Nephron (organoid): ENCODE measurements at regions not wholly inside any gene's neighbourhood (a gene's known extent, or its start where the extent isn't known, plus 50 kb on each side); places are given as distances from the start of the nearest gene placed in this dataset.
"Not testable (repeated sequence)": the region's sequence is repeated elsewhere in the genome, so short reads cannot be mapped to it uniquely, and the experiment has no call there.

Source experiments
- H3K27ac Mint-ChIP-seq, 3 experiments: 2 replicates each; pipeline ENCODE4 v1.8.0; 2020; ENCODE audit warnings: mixed read lengths in 3 of 3, mild to moderate bottlenecking in 2 of 3, moderate library complexity in 1 of 3
- H3K27me3 Mint-ChIP-seq: 2 replicates; pipeline ENCODE4 v1.8.0; 2021; ENCODE audit warnings: low read depth, mild to moderate bottlenecking, moderate library complexity, mixed read lengths
- H3K36me3 Mint-ChIP-seq: 2 replicates; pipeline ENCODE4 v1.8.0; 2020; ENCODE audit warnings: low read depth, mixed read lengths
- H3K4me1 Mint-ChIP-seq: 2 replicates; pipeline ENCODE4 v1.8.0; 2020; ENCODE audit warnings: mixed read lengths
- H3K4me3 Mint-ChIP-seq, 3 experiments: 2 replicates each; pipeline ENCODE4 v1.8.0; 2020; ENCODE audit warnings: mild to moderate bottlenecking in 3 of 3, mixed read lengths in 3 of 3, moderate library complexity in 2 of 3
- H3K9me3 Mint-ChIP-seq: 2 replicates; pipeline ENCODE4 v1.8.0; 2020; ENCODE audit warnings: mixed read lengths
- TF ChIP-seq, protein P1 (sequence below), 3 experiments: fragments of 200-600 bp; sonication (generic); IDR thresholded peaks; one replicate each; pipeline ENCODE4 v1.5.0; 2021; ENCODE audit warnings: antibody characterized with exemption in 3 of 3; ENCODE audit not compliant: unreplicated experiment in 3 of 3

DNA sequence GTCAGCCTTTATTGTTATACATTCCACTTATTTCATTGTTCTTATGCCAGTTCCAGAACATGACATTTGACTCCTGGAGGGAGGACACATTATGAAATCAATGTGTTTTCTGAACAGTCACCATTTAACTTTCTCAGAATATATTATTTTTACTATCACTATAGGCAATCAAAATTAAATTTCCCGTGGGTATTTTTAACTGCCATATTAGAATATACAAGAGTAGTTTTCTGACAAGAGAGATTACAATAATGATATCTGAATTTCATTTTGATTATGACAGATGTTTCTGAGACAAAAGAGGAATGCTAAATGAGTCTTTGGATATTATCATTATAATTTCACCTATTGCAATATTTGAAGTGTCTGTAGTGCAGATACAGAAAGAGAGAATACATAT lies 64.4 kb upstream of the FSIP2 start:
- Mint-ChIP-seq H3K27me3 (no peaks in the 10 kb centered on the region), H3K27ac (no peak overlapping the region), H3K36me3 (no peaks in the 10 kb centered on the region), H3K4me1 (no peaks in the 10 kb centered on the region), H3K4me3 (no peak overlapping the region), H3K9me3 (no peaks in the 10 kb centered on the region)
- TF ChIP-seq, protein P1, sequence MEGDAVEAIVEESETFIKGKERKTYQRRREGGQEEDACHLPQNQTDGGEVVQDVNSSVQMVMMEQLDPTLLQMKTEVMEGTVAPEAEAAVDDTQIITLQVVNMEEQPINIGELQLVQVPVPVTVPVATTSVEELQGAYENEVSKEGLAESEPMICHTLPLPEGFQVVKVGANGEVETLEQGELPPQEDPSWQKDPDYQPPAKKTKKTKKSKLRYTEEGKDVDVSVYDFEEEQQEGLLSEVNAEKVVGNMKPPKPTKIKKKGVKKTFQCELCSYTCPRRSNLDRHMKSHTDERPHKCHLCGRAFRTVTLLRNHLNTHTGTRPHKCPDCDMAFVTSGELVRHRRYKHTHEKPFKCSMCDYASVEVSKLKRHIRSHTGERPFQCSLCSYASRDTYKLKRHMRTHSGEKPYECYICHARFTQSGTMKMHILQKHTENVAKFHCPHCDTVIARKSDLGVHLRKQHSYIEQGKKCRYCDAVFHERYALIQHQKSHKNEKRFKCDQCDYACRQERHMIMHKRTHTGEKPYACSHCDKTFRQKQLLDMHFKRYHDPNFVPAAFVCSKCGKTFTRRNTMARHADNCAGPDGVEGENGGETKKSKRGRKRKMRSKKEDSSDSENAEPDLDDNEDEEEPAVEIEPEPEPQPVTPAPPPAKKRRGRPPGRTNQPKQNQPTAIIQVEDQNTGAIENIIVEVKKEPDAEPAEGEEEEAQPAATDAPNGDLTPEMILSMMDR (IDR thresholded peaks at IDR 0.05; ENCODE audit: unreplicated experiment in 3 of 3): no peak

DNA sequence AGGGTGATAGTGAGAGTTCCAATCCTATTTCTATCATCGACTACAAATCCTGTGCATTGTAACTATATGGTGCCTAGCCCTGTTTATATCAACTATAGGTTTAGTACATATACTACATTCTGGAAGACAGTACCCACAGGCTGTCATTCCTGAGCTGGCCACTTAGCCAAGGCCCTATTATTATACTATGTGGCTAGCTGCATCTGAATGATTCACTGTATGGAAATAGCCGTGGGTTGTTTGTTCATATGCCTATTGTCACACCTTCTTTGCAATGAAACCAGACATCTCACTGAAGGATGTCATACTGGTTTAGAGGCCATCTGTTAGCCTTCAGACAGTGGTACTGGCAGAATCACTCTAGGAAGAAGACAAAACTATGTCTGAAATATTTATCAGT lies 62.3 kb upstream of the FSIP2 start:
- Mint-ChIP-seq H3K27me3 (no peaks in the 10 kb centered on the region), H3K27ac (no peak overlapping the region), H3K9me3 (no peaks in the 10 kb centered on the region), H3K4me1 (no peaks in the 10 kb centered on the region), H3K36me3 (no peaks in the 10 kb centered on the region), H3K4me3 (no peak overlapping the region)
- TF ChIP-seq, protein P1 (IDR thresholded peaks at IDR 0.05; ENCODE audit: unreplicated experiment in 3 of 3): no peak

DNA sequence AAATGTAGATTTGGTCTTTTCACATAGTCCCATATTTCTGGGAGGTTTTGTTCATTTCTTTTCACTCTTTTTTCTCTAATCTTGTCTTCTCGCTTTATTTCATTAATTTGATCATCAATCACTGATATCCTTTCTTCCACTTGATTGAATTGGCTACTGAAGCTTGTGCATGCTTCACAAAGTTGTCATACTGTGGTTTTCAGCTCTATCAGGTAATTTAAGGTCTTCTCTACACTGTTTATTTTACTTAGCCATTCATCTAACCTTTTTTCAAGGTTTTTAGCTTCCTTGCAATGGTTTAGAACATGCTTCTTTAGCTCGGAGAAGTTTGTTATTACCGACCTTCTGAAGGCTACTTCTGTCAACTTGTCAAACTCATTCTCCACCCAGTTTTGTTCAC lies 51.6 kb upstream of the FSIP2 start:
- not testable (repeated sequence) for H3K27me3 Mint-ChIP-seq, H3K4me3 Mint-ChIP-seq, H3K4me1 Mint-ChIP-seq, H3K27ac Mint-ChIP-seq
- Mint-ChIP-seq H3K9me3 (peaks cover 39% of the 10 kb centered on the region), H3K36me3 (peaks cover 30% of the 10 kb centered on the region)

DNA sequence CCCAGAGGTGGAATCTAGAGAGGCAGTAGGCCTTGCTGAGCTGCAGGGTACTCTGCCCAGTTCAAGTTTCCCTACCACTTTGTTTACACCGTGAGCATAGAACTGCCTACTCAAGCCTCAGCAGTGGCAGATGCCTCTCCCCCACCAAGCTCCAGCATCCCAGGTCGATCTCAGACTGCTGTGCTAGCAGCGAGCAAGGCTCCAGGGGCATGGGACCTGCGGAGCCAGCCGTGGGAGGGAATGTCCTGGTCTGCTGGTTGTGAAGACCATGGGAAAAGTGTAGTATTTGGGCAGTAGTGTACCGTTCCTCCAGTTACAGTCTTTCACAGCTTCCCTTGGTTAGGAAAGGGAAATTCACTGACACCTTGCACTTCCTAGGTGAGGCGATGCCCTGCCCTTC lies 50.6 kb upstream of the FSIP2 start:
- Mint-ChIP-seq H3K4me1 (no peaks in the 10 kb centered on the region), H3K9me3 (peaks cover 37% of the 10 kb centered on the region), H3K27ac (no peak overlapping the region), H3K36me3 (peaks cover 25% of the 10 kb centered on the region), H3K27me3 (no peaks in the 10 kb centered on the region), H3K4me3 (no peak overlapping the region)
- TF ChIP-seq, protein P1 (IDR thresholded peaks at IDR 0.05; ENCODE audit: unreplicated experiment in 3 of 3): no peak
